OCI-LY3 (cell line): ENCODE measurements at regions not wholly inside any gene's neighbourhood (a gene's known extent, or its start where the extent isn't known, plus 50 kb on each side); places are given as distances from the start of the nearest gene placed in this dataset.

Experiments used
- EZH2phosphoT487 ChIP-seq: fragments of 200-600 bp; shearing (Covaris generic); IDR thresholded peaks from 2 replicates; pipeline ENCODE4 v1.6.1; 2018; ENCODE audit warnings: antibody characterized with exemption, mixed run types, low read depth
- TF ChIP-seq, protein P1 (sequence below): fragments of 200-600, 300-600 bp; sonication (generic); IDR thresholded peaks from 2 replicates; pipeline ENCODE4 v1.5.1; 2014; ENCODE audit warnings: antibody characterized with exemption, low read length, low read depth

DNA sequence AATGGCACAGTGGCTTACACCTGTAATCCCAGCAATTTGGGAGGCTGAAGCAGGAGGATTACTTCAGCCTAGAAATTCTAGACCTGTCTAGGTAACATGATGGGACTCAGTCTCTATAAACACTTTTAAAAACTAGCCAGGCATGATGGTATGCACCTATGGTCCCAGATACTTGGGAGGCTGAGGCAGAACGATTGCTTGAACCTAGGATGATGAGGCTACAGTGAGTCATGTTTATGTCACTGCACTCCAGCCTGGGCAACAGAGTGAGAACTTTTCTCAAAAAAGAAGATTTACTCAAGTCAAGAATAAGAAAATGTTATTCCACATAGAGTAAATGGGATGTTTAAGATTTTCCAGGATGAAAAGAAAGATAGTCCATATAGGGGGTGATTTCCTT, 158.6 kb downstream of the HNMT start:
- TF ChIP-seq, protein P1, sequence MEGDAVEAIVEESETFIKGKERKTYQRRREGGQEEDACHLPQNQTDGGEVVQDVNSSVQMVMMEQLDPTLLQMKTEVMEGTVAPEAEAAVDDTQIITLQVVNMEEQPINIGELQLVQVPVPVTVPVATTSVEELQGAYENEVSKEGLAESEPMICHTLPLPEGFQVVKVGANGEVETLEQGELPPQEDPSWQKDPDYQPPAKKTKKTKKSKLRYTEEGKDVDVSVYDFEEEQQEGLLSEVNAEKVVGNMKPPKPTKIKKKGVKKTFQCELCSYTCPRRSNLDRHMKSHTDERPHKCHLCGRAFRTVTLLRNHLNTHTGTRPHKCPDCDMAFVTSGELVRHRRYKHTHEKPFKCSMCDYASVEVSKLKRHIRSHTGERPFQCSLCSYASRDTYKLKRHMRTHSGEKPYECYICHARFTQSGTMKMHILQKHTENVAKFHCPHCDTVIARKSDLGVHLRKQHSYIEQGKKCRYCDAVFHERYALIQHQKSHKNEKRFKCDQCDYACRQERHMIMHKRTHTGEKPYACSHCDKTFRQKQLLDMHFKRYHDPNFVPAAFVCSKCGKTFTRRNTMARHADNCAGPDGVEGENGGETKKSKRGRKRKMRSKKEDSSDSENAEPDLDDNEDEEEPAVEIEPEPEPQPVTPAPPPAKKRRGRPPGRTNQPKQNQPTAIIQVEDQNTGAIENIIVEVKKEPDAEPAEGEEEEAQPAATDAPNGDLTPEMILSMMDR, result no peak
- TF ChIP-seq EZH2phosphoT487, result no peak
